IPS-18c (cell line): ENCODE measurements at regions not wholly inside any gene's neighbourhood (a gene's known extent, or its start where the extent isn't known, plus 50 kb on each side); places are given as distances from the start of the nearest gene placed in this dataset.
"Not testable (repeated sequence)": the region's sequence is repeated elsewhere in the genome, so short reads cannot be mapped to it uniquely, and the experiment has no call there.

Experiments
- H3K4me3 ChIP-seq: 2 replicates; pipeline ENCODE4 v1.7.0; 2013; ENCODE audit warnings: low read depth, mild to moderate bottlenecking, low read length, moderate library complexity; ENCODE audit not compliant: insufficient read depth
- H3K9me3 ChIP-seq: one replicate; pipeline ENCODE4 v1.6.1; 2013; ENCODE audit warnings: mild to moderate bottlenecking, low read length, moderate library complexity; ENCODE audit not compliant: control insufficient read depth, insufficient read depth

DNA sequence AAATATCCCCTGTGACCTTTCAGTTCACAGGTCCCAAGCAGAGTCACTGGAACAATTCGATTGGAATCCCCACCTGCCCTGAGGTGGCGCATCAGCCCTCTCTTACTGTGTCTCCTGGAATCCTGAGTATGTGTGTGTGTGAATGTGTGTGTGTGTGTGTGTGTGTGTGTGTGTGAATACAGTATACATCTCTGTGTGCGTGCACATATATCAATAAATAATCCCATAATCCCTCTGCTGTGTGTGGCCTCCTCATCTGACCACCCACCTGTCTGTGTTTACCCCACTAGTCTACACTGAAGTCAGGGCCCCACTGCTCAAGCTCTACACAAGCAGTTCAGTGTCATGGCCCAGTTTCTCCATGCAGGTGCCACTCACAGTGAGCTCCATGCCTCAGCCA lies 187.4 kb downstream of the ERCC6L2 start:
- Histone ChIP-seq H3K9me3 (no peaks in the 10 kb centered on the region), H3K4me3 (no peak overlapping the region)

DNA sequence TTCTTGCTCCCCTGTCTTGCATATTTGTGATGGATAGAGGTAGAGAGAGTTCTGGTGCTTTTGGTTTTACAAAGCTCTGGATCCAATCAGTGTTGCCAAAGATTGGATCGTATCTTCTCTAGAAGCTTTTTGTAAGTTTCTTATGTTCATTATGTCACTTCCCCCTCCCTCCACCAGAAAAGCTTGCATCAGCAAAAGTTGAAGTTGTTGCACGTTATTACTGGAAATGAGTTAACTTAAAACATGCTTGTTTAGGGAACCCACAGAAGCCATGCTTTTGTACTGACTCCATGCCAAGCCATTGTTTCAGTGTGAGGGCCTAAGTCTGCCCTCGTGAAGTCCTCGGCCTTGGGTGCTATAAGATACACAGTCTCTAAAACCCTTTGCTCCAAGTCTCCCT lies 186.5 kb downstream of the ERCC6L2 start:
- H3K4me3 ChIP-seq = no peak overlapping the region
- H3K9me3 ChIP-seq = no peaks in the 10 kb centered on the region

DNA sequence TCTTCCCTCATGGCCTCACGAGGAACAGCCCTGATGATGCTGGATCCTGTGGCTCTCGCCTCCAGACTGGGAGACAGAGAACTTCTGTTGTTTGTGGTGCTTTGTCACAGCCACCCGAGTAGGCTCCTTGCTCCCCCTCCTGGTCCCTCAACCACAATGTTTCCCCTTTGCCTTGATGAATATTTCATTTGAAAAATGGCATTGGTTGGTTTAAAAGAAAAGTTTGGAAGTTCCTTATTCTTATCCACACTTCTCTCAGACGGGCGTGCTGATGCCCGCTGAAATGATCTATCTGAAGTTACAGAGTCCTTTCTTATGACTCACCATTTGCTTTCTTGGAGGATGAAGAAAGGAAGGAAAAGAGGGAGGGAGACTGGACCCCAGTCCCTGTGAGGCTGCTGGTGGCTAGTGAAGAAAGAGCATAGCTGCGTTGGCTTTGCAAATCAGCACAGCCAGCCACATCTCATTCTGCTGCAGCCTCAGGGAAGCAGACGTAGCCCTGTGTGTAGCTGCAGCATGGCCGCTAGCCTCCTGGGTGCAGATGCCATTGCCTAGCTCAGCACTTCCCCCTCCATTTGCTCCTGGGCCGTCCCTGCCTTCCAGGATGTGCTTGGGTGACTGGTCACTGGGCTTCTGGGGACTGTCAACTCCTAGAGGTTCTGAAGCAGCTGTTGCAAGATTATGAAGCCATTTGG lies 185.9 kb downstream of the ERCC6L2 start:
- Histone ChIP-seq H3K9me3 (no peaks in the 10 kb centered on the region), H3K4me3 (no peak overlapping the region)

DNA sequence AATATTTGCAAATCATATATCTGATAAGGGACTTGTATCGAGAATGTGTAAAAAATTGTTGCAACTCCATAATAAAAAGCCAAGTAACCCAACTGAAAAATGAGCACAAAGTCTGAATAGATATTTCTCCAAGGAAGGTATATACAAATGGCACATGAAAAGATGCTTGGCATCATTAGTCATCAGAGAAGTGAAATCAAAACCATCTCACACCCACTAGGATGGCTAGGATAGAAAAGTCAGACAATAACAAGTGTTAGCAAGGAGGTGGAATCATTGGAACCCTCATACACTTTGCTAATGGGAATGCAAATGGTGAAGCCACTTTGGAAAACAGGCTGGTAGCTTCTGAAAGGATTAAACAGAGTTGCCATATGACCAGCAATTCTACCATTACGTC lies 182.7 kb downstream of the ERCC6L2 start:
- no peaks in the 10 kb centered on the region for H3K9me3 ChIP-seq
- H3K4me3 ChIP-seq = no peak overlapping the region

DNA sequence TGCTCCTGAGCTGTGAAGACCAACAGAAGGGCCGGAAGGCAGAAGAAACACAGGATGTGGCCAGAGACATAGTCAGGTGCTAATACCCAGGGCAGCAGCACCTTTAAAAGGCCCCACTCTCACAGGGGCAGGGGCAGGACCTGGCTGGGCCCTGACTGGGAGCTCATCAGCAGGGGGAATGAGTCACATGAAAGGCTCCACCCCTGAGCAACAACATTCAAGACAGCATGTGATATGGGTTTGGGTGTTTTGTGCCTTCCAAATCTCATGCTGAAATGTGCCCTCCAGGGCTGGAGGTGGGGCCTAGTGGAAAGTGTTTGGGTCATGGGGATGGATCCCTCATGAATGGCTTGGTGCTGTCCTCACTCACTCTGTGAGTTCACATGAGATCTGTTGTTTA lies 181.7 kb downstream of the ERCC6L2 start:
- no peaks in the 10 kb centered on the region for H3K9me3 ChIP-seq
- H3K4me3 ChIP-seq = no peak overlapping the region

DNA sequence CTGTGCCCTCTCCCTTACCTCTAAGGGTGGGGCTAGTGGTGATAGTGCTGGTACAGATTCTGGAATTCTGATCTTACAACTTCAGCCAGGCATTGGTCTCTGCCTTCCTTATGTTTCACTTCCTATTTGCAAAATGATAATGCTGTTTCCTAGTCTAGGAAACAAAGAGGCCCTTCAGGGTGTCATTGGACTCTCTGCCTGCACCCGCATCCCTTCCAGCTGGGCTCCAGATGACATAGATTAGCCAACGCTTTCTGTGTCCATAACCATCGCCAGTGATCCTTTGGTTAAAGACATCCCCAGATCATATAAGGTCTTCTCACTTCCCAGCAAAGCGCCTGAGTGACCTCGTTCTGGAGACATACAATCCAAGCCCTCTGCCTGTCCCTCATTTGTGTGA lies 180.7 kb downstream of the ERCC6L2 start:
- no peak overlapping the region for H3K4me3 ChIP-seq
- no peaks in the 10 kb centered on the region for H3K9me3 ChIP-seq

DNA sequence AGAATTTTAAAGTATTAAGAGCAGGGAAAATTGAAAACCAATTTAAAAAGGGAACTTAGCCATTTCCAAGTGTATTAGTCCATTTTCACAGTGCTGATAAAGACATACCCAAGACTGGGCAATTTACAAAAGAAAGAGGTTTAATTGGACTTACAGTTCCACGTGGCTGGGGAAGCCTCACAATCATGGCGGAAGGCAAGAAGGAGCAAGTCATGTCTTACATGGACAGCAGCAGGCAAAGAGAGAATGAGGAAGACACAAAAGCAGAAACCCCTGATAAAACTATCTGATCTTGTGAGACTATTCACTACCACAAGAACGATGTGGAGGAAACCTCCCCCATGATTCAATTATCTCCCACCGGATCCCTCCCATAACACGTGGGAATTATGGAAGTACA lies 178.8 kb downstream of the ERCC6L2 start:
- H3K4me3 ChIP-seq = not testable (repeated sequence)

DNA sequence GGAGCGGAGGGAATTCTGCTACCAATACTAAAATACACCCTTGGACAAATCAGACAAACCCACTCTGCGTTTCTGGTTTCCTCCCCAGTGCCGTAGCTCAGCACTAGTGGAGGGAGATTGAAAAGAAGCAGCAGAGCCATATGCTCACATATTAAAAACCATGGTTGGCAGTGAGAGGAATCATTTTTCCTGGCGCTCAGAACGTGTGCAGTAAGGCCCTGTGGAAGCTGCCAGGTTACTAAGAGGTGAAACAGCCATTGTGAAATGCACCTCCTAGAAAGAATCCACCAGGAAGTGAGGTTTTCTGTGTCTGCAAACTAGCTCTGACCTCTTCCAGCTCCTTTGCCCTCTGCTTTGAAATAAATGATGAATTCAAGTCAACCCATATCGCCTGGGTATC lies 177.2 kb downstream of the ERCC6L2 start:
- no peaks in the 10 kb centered on the region for H3K9me3 ChIP-seq
- no peak overlapping the region for H3K4me3 ChIP-seq

More for the DNA sequence above, 178.8 kb downstream of the ERCC6L2 start:
- not testable (repeated sequence) for H3K9me3 ChIP-seq

DNA sequence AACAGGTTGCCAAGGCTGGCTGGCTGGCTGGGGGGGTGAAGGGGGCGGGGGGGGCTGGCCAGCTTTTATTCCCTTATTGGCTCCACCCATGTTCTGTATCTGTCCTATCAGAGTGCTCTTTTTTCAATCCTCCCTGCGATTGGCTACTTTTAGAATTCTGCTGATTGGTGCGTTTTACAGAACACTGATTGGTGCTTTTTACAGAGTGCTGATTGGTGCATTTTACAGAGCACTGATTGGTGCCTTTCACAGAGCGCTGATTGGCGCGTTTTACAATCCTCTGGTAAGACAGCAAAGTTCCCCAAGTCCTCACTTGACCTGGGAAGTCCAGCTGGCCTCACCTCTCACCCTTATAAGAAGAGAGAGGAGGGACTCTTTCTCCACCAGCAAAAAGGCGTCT lies 175.9 kb downstream of the ERCC6L2 start:
- H3K4me3 ChIP-seq = no peak overlapping the region
- H3K9me3 ChIP-seq = no peaks in the 10 kb centered on the region

DNA sequence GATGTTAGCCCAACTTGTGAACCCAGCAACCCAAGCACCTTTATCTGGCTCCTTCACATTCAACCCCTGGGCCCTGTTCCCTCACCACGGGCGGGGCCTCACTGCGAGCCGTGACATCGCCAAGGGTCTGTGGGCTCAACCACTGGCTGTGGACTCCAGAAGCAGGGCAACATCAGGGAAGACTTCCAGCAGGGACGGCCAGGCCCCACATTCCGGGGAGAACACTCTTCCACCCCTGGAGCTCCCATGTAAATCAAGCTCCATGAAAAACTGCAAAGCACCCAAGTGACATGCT lies 175.3 kb downstream of the ERCC6L2 start:
- Histone ChIP-seq H3K4me3 (no peak overlapping the region), H3K9me3 (no peaks in the 10 kb centered on the region)

DNA sequence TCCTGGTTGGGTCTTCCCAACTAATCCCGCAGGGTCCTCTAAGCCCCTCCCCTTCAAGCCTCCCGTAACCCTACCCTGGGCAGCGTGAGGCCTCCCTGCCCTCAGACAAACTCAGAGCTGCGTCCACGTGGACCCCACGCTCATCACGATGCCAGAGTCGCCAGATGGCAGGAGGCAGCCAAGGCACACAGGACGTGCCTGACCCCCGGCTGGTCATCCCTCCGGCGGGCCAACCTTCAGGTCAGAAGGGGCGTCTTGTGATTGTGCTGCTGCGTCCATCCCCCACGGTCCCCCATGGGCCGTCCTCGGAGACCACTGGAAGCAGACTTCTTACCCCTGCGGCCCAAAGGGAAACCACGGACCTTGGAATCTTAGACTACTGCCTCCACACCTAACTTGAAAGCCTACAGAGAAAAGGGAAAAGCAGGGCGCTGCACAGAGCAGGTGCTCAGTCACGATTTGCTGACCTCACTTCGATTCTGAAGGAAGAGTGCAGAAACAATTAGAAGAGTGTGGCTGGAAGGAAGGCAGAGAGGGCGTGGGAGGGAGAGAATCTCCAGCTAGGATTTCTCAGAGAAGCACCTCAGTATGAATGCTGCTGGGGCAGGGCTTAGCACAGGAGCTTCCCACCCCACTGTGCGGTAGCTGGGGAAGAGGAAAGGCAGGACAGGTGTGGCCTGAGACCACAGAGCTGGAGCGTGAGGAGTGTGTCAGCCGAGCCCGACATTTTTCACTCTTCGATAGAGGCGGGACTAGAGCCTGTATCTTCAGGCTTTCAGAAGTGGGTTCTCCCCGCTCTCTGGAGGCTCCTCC lies 174.8 kb downstream of the ERCC6L2 start:
- H3K4me3 ChIP-seq = no peak overlapping the region
- no peaks in the 10 kb centered on the region for H3K9me3 ChIP-seq

DNA sequence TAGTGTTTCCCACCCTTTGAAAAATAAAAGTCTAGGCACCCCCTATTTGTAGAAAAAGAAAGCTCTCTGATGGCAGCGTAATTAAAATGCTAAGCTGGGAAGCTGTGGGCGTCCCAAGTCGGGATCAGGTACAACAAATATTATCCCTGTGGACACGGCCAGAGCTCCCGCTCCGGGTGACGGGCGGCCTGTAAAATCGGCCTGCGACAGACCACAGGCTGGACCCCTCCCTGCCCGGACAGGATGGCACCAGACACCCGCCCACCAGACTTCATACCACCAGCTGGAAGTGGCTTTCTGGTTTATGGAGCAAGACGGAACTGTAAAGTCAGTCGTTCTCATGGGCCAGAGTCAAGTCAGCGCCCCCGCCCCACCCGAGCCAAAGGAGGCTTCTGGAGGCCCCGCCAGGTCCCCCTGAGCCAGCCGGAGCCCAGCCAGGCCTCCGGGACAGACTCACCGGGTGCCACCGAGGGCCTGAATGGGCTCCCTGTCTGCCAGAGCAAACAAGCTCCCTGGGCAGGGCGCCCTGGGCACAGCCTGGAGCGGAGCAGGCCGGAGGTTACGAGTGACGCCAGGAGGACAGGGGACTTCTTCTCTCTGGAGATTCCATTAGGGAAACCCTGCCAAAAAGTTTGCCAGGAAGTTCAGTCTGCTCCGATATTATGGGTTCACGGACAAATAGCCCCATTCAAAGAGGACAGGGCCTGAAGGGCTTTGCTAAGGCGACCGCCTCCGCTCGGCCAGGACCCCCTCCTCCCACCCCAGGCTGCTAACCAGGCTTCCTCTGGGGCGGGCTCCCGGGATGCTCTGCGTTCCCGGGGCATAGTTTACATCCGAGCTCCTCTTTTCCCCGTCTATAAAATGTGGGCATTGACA lies 173.7 kb downstream of the ERCC6L2 start:
- Histone ChIP-seq H3K4me3 (no peak overlapping the region), H3K9me3 (no peaks in the 10 kb centered on the region)

DNA sequence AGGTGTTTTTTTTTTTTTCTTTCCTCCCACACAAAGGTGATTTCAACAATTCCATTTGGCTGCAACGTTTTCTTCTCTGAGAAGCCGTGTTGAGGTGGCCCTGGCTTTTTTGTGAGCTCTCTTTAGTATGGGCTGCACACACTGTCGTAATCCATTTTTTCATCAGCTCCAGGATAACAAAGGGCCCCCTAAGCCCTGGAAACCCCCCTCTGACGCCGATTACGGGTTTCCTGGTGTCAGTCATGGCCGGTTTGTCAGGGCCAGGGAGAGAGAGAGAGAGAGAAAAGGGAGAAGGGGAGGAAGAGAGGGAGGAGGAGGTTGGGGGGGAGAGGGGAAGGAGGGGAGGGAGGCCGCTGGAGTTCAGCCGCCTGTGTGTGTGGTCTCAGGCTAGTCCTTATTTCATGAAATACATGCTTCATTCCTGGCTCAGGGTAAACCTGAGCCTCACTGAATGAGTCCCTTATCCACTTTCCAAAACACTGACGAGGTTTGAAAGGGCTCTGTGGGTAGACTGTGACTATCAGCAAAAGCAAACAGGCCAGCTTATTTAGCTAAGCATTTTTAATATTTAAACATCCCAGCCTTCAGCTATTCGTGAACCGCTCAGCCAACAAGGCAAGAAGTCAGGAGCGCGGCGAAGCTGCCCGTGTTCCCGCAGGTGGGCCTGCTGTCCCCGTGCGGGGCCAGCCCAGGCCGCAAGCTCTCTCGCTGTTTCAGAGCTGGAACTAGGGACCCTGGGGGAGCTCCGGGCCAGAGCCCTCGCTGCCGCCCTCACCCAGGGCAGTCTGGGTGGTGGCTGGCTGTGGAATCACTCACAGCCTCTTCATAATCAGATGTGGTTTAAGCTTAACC lies 172.8 kb downstream of the ERCC6L2 start:
- no peaks in the 10 kb centered on the region for H3K9me3 ChIP-seq

DNA sequence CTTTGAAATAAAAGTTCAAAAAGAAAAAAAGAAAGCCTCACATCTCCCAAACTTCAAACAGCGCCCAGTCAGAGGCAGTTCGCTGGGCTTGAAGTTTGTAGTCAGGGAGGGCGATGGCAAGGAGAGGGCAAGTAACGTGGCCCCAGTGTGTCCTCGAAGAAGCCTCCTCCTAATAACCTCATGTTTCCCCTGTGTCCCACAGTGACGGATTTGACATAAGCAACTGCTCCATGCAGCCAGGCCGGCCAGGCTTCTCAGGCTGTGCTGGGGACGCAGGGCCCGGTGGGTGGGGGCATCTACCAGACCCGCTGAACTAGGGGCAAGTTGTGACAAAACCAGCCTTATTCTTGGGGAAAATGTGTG lies 172.2 kb downstream of the ERCC6L2 start:
- Histone ChIP-seq H3K4me3 (no peak overlapping the region), H3K9me3 (no peaks in the 10 kb centered on the region)

More for the DNA sequence above, 172.8 kb downstream of the ERCC6L2 start:
- H3K4me3 ChIP-seq = no peak overlapping the region

DNA sequence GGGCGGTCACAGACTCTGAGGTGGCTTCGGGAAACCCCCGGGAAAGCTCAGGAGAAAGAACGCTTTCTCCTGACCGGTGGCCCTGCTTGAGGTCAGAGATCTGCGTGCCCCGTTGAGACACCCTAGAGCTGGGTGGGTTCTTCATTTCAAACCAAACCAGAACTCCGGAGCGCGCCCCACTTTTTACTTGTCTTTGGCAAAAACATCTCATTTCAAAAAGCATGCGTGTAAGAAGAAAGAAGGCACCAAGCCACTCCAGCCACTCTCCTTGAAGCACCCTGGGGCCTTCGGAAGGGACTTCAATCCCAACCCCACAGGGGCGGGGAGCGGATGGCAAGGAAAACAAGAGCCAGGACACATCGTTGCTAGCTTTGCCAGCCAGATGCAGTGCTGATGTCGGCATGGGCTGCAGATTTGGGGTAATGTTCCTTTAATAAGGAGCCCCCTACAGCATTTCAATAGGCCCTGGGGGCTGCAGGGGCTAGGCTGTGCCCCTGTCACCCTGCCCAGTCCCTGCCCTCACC lies 171.7 kb downstream of the ERCC6L2 start:
- Histone ChIP-seq H3K4me3 (no peak overlapping the region), H3K9me3 (no peaks in the 10 kb centered on the region)

DNA sequence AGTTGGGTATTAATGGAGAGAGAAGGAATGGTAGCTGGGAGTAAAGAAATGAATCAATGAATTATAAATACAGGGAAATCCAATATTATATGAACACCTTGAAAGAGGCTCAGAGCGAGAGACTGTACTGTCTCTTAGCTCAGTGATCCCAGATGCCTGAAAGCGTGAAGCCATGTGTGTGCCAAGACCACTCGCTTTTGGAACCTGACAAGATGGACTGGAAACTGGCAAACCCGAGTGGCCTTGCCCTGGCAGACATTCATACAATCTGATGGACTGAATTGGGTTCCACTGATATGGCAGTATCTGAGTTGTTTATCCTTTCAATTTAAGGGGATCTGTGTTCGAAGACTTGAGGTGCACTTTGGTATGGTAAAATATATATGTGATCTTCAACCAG lies 170.3 kb downstream of the ERCC6L2 start:
- Histone ChIP-seq H3K4me3 (no peak overlapping the region; the same call in 1 of the 2 replicates), H3K9me3 (no peaks in the 10 kb centered on the region)

DNA sequence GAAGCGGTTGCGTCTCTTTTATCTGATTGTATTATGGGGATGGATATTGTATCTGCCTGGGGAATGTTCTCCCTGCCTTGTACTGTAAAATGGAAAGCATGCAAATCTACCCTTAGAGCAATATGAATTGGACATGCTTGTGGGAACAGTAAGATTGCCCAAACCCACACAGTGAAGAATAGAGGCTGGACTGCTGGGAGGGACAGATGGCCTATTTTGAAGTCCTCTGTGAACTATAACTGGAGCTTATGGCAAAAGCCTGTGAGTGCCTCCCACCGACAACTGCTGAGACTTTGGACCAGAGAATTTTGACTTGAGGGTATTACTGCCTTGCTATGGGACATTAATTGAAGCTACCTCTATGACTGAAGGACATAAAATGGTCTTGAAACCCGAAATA lies 168.9 kb downstream of the ERCC6L2 start:
- Histone ChIP-seq H3K4me3 (no peak overlapping the region), H3K9me3 (peaks cover 4% of the 10 kb centered on the region)
